ENCODE measurements at regions not wholly inside any gene's neighbourhood (a gene's known extent, or its start where the extent isn't known, plus 50 kb on each side); places are given as distances from the start of the nearest gene placed in this dataset.

DNA sequence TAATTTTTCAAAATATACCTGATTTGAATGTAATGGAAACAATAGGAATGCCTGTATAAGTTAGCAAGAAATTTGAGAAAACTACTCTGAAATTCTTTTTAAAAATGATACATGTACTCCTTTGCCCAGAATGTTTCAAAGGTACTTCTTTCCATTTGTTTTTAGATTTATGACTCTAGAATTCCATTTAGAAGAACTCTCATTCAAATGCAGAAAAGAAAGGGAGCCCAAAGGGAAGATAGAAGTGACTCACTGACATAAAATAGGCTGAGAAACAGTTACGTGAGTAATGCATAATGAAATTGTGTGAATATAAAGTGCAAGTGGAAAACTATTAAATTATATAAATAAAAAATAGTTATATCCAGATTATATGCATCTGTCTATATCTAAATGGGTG is 926.3 kb downstream of the TAF11L14 start:
- TF ChIP-seq EP300 (IDR thresholded peaks at IDR 0.05) (no peak), POLR2AphosphoS5 (IDR thresholded peaks at IDR 0.05) (no peak), POLR2A (IDR thresholded peaks at IDR 0.05) (no peak)
- TF ChIP-seq, protein P1, sequence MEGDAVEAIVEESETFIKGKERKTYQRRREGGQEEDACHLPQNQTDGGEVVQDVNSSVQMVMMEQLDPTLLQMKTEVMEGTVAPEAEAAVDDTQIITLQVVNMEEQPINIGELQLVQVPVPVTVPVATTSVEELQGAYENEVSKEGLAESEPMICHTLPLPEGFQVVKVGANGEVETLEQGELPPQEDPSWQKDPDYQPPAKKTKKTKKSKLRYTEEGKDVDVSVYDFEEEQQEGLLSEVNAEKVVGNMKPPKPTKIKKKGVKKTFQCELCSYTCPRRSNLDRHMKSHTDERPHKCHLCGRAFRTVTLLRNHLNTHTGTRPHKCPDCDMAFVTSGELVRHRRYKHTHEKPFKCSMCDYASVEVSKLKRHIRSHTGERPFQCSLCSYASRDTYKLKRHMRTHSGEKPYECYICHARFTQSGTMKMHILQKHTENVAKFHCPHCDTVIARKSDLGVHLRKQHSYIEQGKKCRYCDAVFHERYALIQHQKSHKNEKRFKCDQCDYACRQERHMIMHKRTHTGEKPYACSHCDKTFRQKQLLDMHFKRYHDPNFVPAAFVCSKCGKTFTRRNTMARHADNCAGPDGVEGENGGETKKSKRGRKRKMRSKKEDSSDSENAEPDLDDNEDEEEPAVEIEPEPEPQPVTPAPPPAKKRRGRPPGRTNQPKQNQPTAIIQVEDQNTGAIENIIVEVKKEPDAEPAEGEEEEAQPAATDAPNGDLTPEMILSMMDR (IDR thresholded peaks at IDR 0.05) = no peak
- no peaks in the 10 kb centered on the region for H3K27me3 ChIP-seq
- no peak overlapping the region for H3K4me3 ChIP-seq
- H3K9me3 ChIP-seq = no peaks in the 10 kb centered on the region
- H3K27ac ChIP-seq = no peak overlapping the region
- H3K4me1 ChIP-seq = no peaks in the 10 kb centered on the region
- DNase-seq = no peak
- no peaks in the 10 kb centered on the region for H3K36me3 ChIP-seq
- intact Hi-C loops (cut with DNase I; ENCODE audit: low total_unique reads) = no loop called here
- WGBS, 5 donors = 86 to 97% (median 94%) methylated on average over 1 of the region's 1 CpG

DNA sequence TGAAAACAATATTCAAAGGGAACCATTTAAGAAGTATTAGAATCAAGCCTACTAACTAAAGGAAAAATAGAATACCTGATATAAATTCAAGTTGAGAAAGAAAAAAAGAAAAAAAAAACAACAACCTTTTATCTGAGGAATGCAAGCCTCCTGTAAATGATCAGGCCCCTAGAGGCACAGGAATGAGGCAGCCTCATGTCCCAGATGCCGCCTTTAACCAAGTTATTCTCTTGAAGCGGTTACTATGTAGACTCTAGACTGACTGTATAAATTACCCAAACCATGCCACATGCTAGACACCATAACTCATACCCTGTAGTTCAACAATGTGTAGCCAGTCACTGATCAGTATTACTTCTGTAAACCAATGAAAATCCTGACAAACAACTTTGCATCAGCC is 929.6 kb downstream of the TAF11L14 start:
- no peak for TF ChIP-seq EP300 (IDR thresholded peaks at IDR 0.05)
- WGBS, 5 donors = 80 to 87% (median 85%) methylated on average over 2 of the region's 2 CpGs
- intact Hi-C loops (cut with DNase I; ENCODE audit: low total_unique reads) = no loop called here

GRCh38 chr5:18566671-18567070 is 932.4 kb downstream of the TAF11L14 start:
- Histone ChIP-seq H3K27ac (no peak overlapping the region), H3K4me3 (no peak overlapping the region), H3K4me1 (no peaks in the 10 kb centered on the region), H3K36me3 (no peaks in the 10 kb centered on the region), H3K27me3 (no peaks in the 10 kb centered on the region), H3K9me3 (no peaks in the 10 kb centered on the region)
- TF ChIP-seq EP300 (IDR thresholded peaks at IDR 0.05) (no peak), POLR2A (IDR thresholded peaks at IDR 0.05) (no peak), POLR2AphosphoS5 (IDR thresholded peaks at IDR 0.05) (no peak)
- TF ChIP-seq, protein P1 (IDR thresholded peaks at IDR 0.05) = no peak
- DNase-seq = no peak
- intact Hi-C loops (cut with DNase I; ENCODE audit: low total_unique reads) = no loop called here

More for the DNA sequence above, 929.6 kb downstream of the TAF11L14 start:
- H3K4me3 ChIP-seq = no peak overlapping the region
- H3K27me3 ChIP-seq = no peaks in the 10 kb centered on the region
- no peaks in the 10 kb centered on the region for H3K36me3 ChIP-seq
- H3K27ac ChIP-seq = no peak overlapping the region
- no peaks in the 10 kb centered on the region for H3K9me3 ChIP-seq
- no peak for DNase-seq
- no peaks in the 10 kb centered on the region for H3K4me1 ChIP-seq

- Histone ChIP-seq H3K27me3 (no peaks in the 10 kb centered on the region), H3K9me3 (no peaks in the 10 kb centered on the region), H3K27ac (no peak overlapping the region), H3K4me3 (no peak overlapping the region), H3K4me1 (no peaks in the 10 kb centered on the region), H3K36me3 (no peaks in the 10 kb centered on the region)
- intact Hi-C loops (cut with DNase I; ENCODE audit: low total_unique reads) = no loop called here
- no peak for TF ChIP-seq POLR2A (IDR thresholded peaks at IDR 0.05)
- no peak for TF ChIP-seq POLR2AphosphoS5 (IDR thresholded peaks at IDR 0.05)
- no peak for TF ChIP-seq EP300 (IDR thresholded peaks at IDR 0.05)
- TF ChIP-seq, protein P1 (IDR thresholded peaks at IDR 0.05) = no peak
- 58 to 78% (median 78%) methylated on average over 4 of the region's 4 CpGs for WGBS, 5 donors
- DNase-seq = no peak
Measured at GRCh38 chr5:18576586-18576985, 942.3 kb downstream of the TAF11L14 start.

DNA sequence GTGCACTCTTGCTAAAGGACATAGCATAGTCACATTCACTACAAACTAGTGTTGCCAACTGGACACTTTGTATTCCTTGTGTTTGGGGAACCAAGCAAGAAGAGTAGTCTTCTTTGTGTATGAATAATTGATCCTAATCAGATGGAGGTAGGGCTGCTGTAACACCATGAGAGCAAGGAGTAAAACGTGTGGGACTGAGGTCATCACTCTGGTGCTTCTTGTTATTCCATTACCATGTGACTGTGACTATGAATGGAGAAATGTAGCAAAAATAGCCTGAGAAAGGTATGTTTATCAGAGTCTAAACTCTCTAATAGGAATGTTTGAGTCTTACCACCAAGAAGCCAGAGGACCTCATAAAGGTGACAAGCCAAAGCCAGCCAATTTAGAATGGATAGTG is 966.9 kb downstream of the TAF11L14 start:
- no peak overlapping the region for H3K4me3 ChIP-seq
- intact Hi-C loops (cut with DNase I; ENCODE audit: low total_unique reads) = no loop called here
- no peaks in the 10 kb centered on the region for H3K36me3 ChIP-seq
- H3K27me3 ChIP-seq = no peaks in the 10 kb centered on the region
- no peak for DNase-seq
- H3K4me1 ChIP-seq = no peaks in the 10 kb centered on the region
- peaks cover 0 to 1% (median 0%) of the 10 kb centered on the region in 4 donors for H3K9me3 ChIP-seq
- WGBS, 5 donors = 50 to 71% (median 57%) methylated on average over 1 of the region's 1 CpG
- TF ChIP-seq EP300 (IDR thresholded peaks at IDR 0.05) (no peak), POLR2AphosphoS5 (IDR thresholded peaks at IDR 0.05) (no peak), POLR2A (IDR thresholded peaks at IDR 0.05) (no peak)
- TF ChIP-seq, protein P1 (IDR thresholded peaks at IDR 0.05) = no peak
- H3K27ac ChIP-seq = no peak overlapping the region
